Astrocyte (in vitro differentiated cells and primary cell): ENCODE measurements at regions not wholly inside any gene's neighbourhood (a gene's known extent, or its start where the extent isn't known, plus 50 kb on each side); places are given as distances from the start of the nearest gene placed in this dataset.

Experiments
- DNase-seq: peaks from one replicate; pipeline ENCODE4 v3.0.0-alpha.2; 2010; ENCODE audit warnings: low read depth
- FAIRE-seq: peaks from 2 replicates; lab custom pipeline; 2011; peaks lifted over from hg19 to GRCh38; lab: Jason Lieb, UNC
- H2AFZ ChIP-seq: 2 replicates; pipeline ENCODE4 v1.6.0; 2012; ENCODE audit warnings: low read depth, low read length, inconsistent platforms
- H3K27ac ChIP-seq: 2 replicates; pipeline ENCODE4 v1.5.1; 2011; ENCODE audit warnings: low read depth, low read length, inconsistent platforms
- H3K27me3 ChIP-seq: 2 replicates; pipeline ENCODE4 v1.6.0; 2011; ENCODE audit warnings: low read length, inconsistent platforms; ENCODE audit not compliant: insufficient read depth
- H3K36me3 ChIP-seq: 2 replicates; pipeline ENCODE4 v1.5.1; 2011; ENCODE audit warnings: low read length, inconsistent platforms; ENCODE audit not compliant: insufficient read depth
- H3K4me1 ChIP-seq: 2 replicates; pipeline ENCODE4 v1.5.1; 2011; ENCODE audit warnings: low read length, inconsistent platforms; ENCODE audit not compliant: insufficient read depth
- H3K4me2 ChIP-seq: 2 replicates; pipeline ENCODE4 v1.6.0; 2012; ENCODE audit warnings: low read length, inconsistent platforms
- H3K4me3 ChIP-seq: 2 replicates; pipeline ENCODE4 v1.5.1; 2011; ENCODE audit warnings: low read depth, mild to moderate bottlenecking, low read length, inconsistent platforms; ENCODE audit not compliant: insufficient read depth
- H3K79me2 ChIP-seq: 2 replicates; pipeline ENCODE4 v1.6.0; 2012; ENCODE audit warnings: mild to moderate bottlenecking, low read length, inconsistent platforms; ENCODE audit not compliant: insufficient read depth
- H3K9ac ChIP-seq: 2 replicates; pipeline ENCODE4 v1.6.0; 2012; ENCODE audit warnings: mild to moderate bottlenecking, low read length, inconsistent platforms
- H3K9me3 ChIP-seq: 2 replicates; pipeline ENCODE4 v1.5.1; 2012; ENCODE audit warnings: low read depth, mild to moderate bottlenecking, low read length, inconsistent platforms; ENCODE audit not compliant: insufficient read depth
- H4K20me1 ChIP-seq: 2 replicates; pipeline ENCODE4 v1.6.0; 2012; ENCODE audit warnings: low read length, inconsistent platforms; ENCODE audit not compliant: insufficient read depth
- H3K27ac Mint-ChIP-seq: one replicate; pipeline ENCODE4 v1.8.0; 2021; ENCODE audit warnings: mild to moderate bottlenecking, mixed read lengths; ENCODE audit not compliant: unreplicated experiment
- H3K27me3 Mint-ChIP-seq: one replicate; pipeline ENCODE4 v1.8.0; 2021; ENCODE audit warnings: low read depth, mixed read lengths; ENCODE audit not compliant: unreplicated experiment
- H3K36me3 Mint-ChIP-seq: one replicate; pipeline ENCODE4 v1.8.0; 2021; ENCODE audit warnings: low read depth, mixed read lengths; ENCODE audit not compliant: unreplicated experiment
- H3K4me1 Mint-ChIP-seq: one replicate; pipeline ENCODE4 v1.8.0; 2021; ENCODE audit warnings: low read depth, mixed read lengths; ENCODE audit not compliant: unreplicated experiment
- H3K4me3 Mint-ChIP-seq: one replicate; pipeline ENCODE4 v1.8.0; 2021; ENCODE audit warnings: mild to moderate bottlenecking, moderate library complexity, mixed read lengths; ENCODE audit not compliant: unreplicated experiment
- H3K9me3 Mint-ChIP-seq: one replicate; pipeline ENCODE4 v1.8.0; 2021; ENCODE audit warnings: mild to moderate bottlenecking, mixed read lengths; ENCODE audit not compliant: unreplicated experiment
- EZH2 ChIP-seq: IDR thresholded peaks from 2 replicates; pipeline ENCODE4 v1.6.1; 2012; ENCODE audit warnings: mild to moderate bottlenecking, low read length, inconsistent platforms; ENCODE audit not compliant: insufficient read depth
- TF ChIP-seq, protein P1 (sequence below): IDR thresholded peaks from 2 replicates; pipeline ENCODE4 v1.5.1; 2011; ENCODE audit warnings: low read depth, mild to moderate bottlenecking, inconsistent platforms, low read length, moderate library complexity; ENCODE audit not compliant: insufficient read depth

DNA sequence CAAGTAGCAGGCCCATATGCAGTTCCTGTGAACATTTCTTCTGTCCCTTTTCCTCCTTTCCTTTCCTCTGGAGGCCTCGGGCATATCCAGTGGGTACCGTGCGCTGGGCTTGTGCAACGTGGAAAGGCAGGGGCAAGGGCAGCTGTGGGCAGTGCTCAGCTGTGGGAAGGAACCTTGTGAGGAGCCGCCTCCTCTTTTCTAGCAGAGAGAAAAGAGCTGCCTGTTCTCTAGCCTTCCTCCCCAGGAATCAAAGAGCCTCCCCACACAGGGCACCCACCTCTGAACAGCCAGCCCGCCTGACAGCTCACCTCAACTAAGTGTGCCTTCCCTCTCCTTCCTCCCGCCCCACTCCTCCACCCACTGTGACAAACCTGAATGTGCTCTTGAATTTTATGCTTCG is 143.3 kb upstream of the HDDC2 start:
- Mint-ChIP-seq H3K36me3 (no peaks in the 10 kb centered on the region), H3K4me1 (peaks cover 7% of the 10 kb centered on the region), H3K27me3 (peaks cover 8% of the 10 kb centered on the region), H3K27ac (no peak overlapping the region), H3K9me3 (peaks cover 4% of the 10 kb centered on the region), H3K4me3 (no peak overlapping the region)
- TF ChIP-seq, protein P1, sequence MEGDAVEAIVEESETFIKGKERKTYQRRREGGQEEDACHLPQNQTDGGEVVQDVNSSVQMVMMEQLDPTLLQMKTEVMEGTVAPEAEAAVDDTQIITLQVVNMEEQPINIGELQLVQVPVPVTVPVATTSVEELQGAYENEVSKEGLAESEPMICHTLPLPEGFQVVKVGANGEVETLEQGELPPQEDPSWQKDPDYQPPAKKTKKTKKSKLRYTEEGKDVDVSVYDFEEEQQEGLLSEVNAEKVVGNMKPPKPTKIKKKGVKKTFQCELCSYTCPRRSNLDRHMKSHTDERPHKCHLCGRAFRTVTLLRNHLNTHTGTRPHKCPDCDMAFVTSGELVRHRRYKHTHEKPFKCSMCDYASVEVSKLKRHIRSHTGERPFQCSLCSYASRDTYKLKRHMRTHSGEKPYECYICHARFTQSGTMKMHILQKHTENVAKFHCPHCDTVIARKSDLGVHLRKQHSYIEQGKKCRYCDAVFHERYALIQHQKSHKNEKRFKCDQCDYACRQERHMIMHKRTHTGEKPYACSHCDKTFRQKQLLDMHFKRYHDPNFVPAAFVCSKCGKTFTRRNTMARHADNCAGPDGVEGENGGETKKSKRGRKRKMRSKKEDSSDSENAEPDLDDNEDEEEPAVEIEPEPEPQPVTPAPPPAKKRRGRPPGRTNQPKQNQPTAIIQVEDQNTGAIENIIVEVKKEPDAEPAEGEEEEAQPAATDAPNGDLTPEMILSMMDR = no peak
- no peak for TF ChIP-seq EZH2
- Histone ChIP-seq H2AFZ (no peak overlapping the region), H3K9me3 (no peaks in the 10 kb centered on the region), H3K4me1 (no peaks in the 10 kb centered on the region), H3K4me2 (no peak overlapping the region), H3K36me3 (no peaks in the 10 kb centered on the region), H3K79me2 (no peaks in the 10 kb centered on the region), H4K20me1 (no peaks in the 10 kb centered on the region), H3K27ac (no peak overlapping the region), H3K9ac (no peak overlapping the region), H3K27me3 (no peaks in the 10 kb centered on the region), H3K4me3 (no peak overlapping the region)
- no peak for DNase-seq
- no peak for FAIRE-seq

DNA sequence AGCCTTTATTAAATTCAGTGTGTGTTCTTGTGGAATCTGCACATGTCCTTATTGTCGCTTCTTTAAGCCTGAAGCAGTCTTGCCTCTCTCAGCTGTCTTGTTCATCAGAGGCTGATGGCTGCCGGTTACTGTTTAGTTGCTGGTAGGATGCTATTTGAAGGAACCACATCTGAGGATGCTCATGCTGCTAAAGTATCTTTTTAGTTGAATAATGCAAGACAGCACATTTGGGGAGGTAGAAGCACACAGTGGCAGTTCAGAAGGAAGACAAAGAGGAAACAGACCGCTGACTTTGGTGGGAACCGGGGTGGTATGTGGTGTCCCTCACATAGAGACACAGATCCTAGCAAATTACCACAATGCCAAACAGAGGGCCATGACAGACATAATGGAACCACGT is 144.2 kb upstream of the HDDC2 start:
- H3K4me2 ChIP-seq = no peak overlapping the region
- H3K9me3 ChIP-seq = no peaks in the 10 kb centered on the region
- Mint-ChIP-seq H3K4me3 (no peak overlapping the region), H3K4me1 (peaks cover 7% of the 10 kb centered on the region), H3K27ac (no peak overlapping the region), H3K27me3 (peaks cover 8% of the 10 kb centered on the region), H3K9me3 (peaks cover 6% of the 10 kb centered on the region), H3K36me3 (no peaks in the 10 kb centered on the region)
- no peaks in the 10 kb centered on the region for H3K79me2 ChIP-seq
- TF ChIP-seq, protein P1 = no peak
- no peak for TF ChIP-seq EZH2
- FAIRE-seq = no peak
- no peak overlapping the region for H3K27ac ChIP-seq
- H4K20me1 ChIP-seq = no peaks in the 10 kb centered on the region
- no peak for DNase-seq
- H3K36me3 ChIP-seq = no peaks in the 10 kb centered on the region
- H3K4me1 ChIP-seq = no peaks in the 10 kb centered on the region
- H3K4me3 ChIP-seq = no peak overlapping the region
- no peak overlapping the region for H3K9ac ChIP-seq
- H3K27me3 ChIP-seq = no peaks in the 10 kb centered on the region
- no peak overlapping the region for H2AFZ ChIP-seq

DNA sequence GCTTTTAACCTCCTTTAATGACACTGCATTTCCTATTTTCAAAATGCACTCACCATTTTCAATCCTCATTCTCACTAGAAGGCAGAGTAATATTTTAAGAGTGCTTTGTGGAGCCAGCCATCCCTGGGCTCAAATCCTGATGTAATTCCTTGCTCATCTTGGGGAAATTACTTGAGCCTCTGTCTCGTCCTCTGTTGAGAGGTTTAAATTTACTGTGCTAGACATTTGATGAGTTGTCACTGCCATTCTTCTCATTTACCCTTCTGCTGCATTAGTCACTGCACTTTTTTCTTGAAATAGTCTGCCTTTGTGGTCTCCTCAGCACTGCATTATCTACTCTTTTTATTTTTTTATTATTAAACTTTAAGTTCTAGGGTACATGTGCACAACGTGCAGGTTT is 150.0 kb upstream of the HDDC2 start:
- peaks cover under 1% of the 10 kb centered on the region for H3K27me3 Mint-ChIP-seq
- no peaks in the 10 kb centered on the region for H4K20me1 ChIP-seq
- FAIRE-seq = no peak
- H3K27me3 ChIP-seq = no peaks in the 10 kb centered on the region
- no peak overlapping the region for H3K4me3 Mint-ChIP-seq
- no peak overlapping the region for H2AFZ ChIP-seq
- H3K9me3 ChIP-seq = peaks cover 8% of the 10 kb centered on the region
- peak overlapping the region; percentile 81 for H3K27ac Mint-ChIP-seq
- no peaks in the 10 kb centered on the region for H3K36me3 Mint-ChIP-seq
- no peak overlapping the region for H3K4me3 ChIP-seq
- no peaks in the 10 kb centered on the region for H3K4me1 ChIP-seq
- H3K4me2 ChIP-seq = no peak overlapping the region
- no peaks in the 10 kb centered on the region for H3K36me3 ChIP-seq
- H3K9ac ChIP-seq = no peak overlapping the region
- no peak overlapping the region for H3K27ac ChIP-seq
- no peaks in the 10 kb centered on the region for H3K79me2 ChIP-seq
- TF ChIP-seq, protein P1 = no peak
- no peak for TF ChIP-seq EZH2
- DNase-seq = no peak
- peaks cover 6% of the 10 kb centered on the region for H3K9me3 Mint-ChIP-seq
- peaks cover 8% of the 10 kb centered on the region for H3K4me1 Mint-ChIP-seq
